ENCODE measurements at regions not wholly inside any gene's neighbourhood (a gene's known extent, or its start where the extent isn't known, plus 50 kb on each side); places are given as distances from the start of the nearest gene placed in this dataset.
A peak's percentile ranks its signal among the peaks of the same experiment; 100 is the strongest.
"Not testable (repeated sequence)": the region's sequence is repeated elsewhere in the genome, so short reads cannot be mapped to it uniquely, and the experiment has no call there.

- no peak for DNase-seq
Observed at GRCh38 chr11:69887330-69887729, 68.1 kb upstream of the FGF3 start.

GRCh38 chr11:69887841-69888427 lies 68.7 kb upstream of the FGF3 start:
- no peak for DNase-seq

GRCh38 chr11:69888483-69889181 lies 69.4 kb upstream of the FGF3 start:
- DNase-seq = peak in 1 of 2 experiments; percentile 73

- no peak for DNase-seq
Observed at GRCh38 chr11:69889400-69890318, 70.4 kb upstream of the FGF3 start.

- DNase-seq = no peak
Observed at GRCh38 chr11:69890476-69890875, 71.3 kb upstream of the FGF3 start.

- DNase-seq = no peak
Observed at GRCh38 chr11:69891421-69892236, 72.4 kb upstream of the FGF3 start.

GRCh38 chr11:69892237-69892985 lies 73.2 kb upstream of the FGF3 start:
- DNase-seq = no peak

- no peak for DNase-seq
Observed at GRCh38 chr11:69892986-69893555, 73.9 kb upstream of the FGF3 start.

- no peak for DNase-seq
Observed at GRCh38 chr11:69893631-69894030, 74.4 kb upstream of the FGF3 start.

- no peak for DNase-seq
Observed at GRCh38 chr11:69894181-69894611, 75.0 kb upstream of the FGF3 start.

- DNase-seq = no peak
Observed at GRCh38 chr11:69894648-69895047, 75.4 kb upstream of the FGF3 start.

GRCh38 chr11:69896250-69896649 lies 77.0 kb upstream of the FGF3 start:
- DNase-seq = no peak

- no peak for DNase-seq
Observed at GRCh38 chr11:69898123-69898522, 78.9 kb upstream of the FGF3 start.

- no peak for DNase-seq
Observed at GRCh38 chr11:69899957-69900821, 81.0 kb upstream of the FGF3 start.

- DNase-seq = not testable (repeated sequence)
Observed at GRCh38 chr11:69900822-69901302, 81.6 kb upstream of the FGF3 start.

GRCh38 chr11:69902337-69902736 lies 83.1 kb upstream of the FGF3 start:
- DNase-seq = no peak

- no peak for DNase-seq
Observed at GRCh38 chr11:69903211-69903610, 84.0 kb upstream of the FGF3 start.

- no peak for DNase-seq
Observed at GRCh38 chr11:69904161-69904973, 85.2 kb upstream of the FGF3 start.

GRCh38 chr11:69904974-69905535 lies 85.8 kb upstream of the FGF3 start:
- no peak for DNase-seq

All from NCI-H1930 (cell line).